ENCODE measurements at regions not wholly inside any gene's neighbourhood (a gene's known extent, or its start where the extent isn't known, plus 50 kb on each side); places are given as distances from the start of the nearest gene placed in this dataset.

GRCh38 chr3:95172164-95172943 is 1109.5 kb downstream of the NSUN3 start:
- TF ChIP-seq, protein P1, sequence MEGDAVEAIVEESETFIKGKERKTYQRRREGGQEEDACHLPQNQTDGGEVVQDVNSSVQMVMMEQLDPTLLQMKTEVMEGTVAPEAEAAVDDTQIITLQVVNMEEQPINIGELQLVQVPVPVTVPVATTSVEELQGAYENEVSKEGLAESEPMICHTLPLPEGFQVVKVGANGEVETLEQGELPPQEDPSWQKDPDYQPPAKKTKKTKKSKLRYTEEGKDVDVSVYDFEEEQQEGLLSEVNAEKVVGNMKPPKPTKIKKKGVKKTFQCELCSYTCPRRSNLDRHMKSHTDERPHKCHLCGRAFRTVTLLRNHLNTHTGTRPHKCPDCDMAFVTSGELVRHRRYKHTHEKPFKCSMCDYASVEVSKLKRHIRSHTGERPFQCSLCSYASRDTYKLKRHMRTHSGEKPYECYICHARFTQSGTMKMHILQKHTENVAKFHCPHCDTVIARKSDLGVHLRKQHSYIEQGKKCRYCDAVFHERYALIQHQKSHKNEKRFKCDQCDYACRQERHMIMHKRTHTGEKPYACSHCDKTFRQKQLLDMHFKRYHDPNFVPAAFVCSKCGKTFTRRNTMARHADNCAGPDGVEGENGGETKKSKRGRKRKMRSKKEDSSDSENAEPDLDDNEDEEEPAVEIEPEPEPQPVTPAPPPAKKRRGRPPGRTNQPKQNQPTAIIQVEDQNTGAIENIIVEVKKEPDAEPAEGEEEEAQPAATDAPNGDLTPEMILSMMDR (IDR thresholded peaks at IDR 0.05; ENCODE audit: low read depth, low read length): no peak
- no peak for TF ChIP-seq EZH2phosphoT487 (IDR thresholded peaks at IDR 0.05; ENCODE audit: low read depth)
